GM12865 (cell line): ENCODE measurements at regions not wholly inside any gene's neighbourhood (a gene's known extent, or its start where the extent isn't known, plus 50 kb on each side); places are given as distances from the start of the nearest gene placed in this dataset.

Experiments used
- DNase-seq: peaks from one replicate; pipeline ENCODE4 v3.0.0; 2010; ENCODE audit warnings: low read depth
- H3K4me3 ChIP-seq: 2 replicates; pipeline ENCODE4 v1.5.1; 2011; ENCODE audit warnings: mild to moderate bottlenecking, low read depth, low read length, control low read depth
- CTCF ChIP-seq: IDR thresholded peaks from 2 replicates; pipeline ENCODE4 v1.5.1; 2011; ENCODE audit warnings: low read length, control low read depth, low read depth, inconsistent platforms; ENCODE audit not compliant: insufficient read depth; ENCODE audit errors: missing control alignments

GRCh38 chr7:116340201-116340847, 130.0 kb downstream of the TES start:
- H3K4me3 ChIP-seq = no peak overlapping the region
- no peak for DNase-seq
- TF ChIP-seq CTCF = no peak

- no peak for TF ChIP-seq CTCF
- H3K4me3 ChIP-seq = no peak overlapping the region
- DNase-seq = peak; percentile 13
Measured at GRCh38 chr7:116340943-116341907, 130.9 kb downstream of the TES start.

GRCh38 chr7:116342125-116342524, 131.8 kb downstream of the TES start:
- no peak overlapping the region for H3K4me3 ChIP-seq
- no peak for DNase-seq
- TF ChIP-seq CTCF = no peak

- DNase-seq = no peak
- TF ChIP-seq CTCF = no peak
- no peak overlapping the region for H3K4me3 ChIP-seq
Measured at GRCh38 chr7:116347151-116347832, 137.0 kb downstream of the TES start.

GRCh38 chr7:116348346-116348745, 138.0 kb downstream of the TES start:
- no peak for TF ChIP-seq CTCF
- DNase-seq = no peak
- no peak overlapping the region for H3K4me3 ChIP-seq

- no peak overlapping the region for H3K4me3 ChIP-seq
- no peak for DNase-seq
- no peak for TF ChIP-seq CTCF
Measured at GRCh38 chr7:116351966-116352365, 141.6 kb downstream of the TES start.
